ENCODE measurements at regions not wholly inside any gene's neighbourhood (a gene's known extent, or its start where the extent isn't known, plus 50 kb on each side); places are given as distances from the start of the nearest gene placed in this dataset.

GRCh38 chr3:26291840-26292239 lies 330.7 kb upstream of the LRRC3B start:
- TF ChIP-seq CTCF (IDR thresholded peaks at IDR 0.05; ENCODE audit: low read depth, low read length, missing input control) (no peak), REST (IDR thresholded peaks at IDR 0.05) (no peak), MAX (IDR thresholded peaks at IDR 0.05) (no peak), SP1 (IDR thresholded peaks at IDR 0.05) (no peak), ZBTB33 (IDR thresholded peaks at IDR 0.05) (no peak), ATF3 (IDR thresholded peaks at IDR 0.05) (no peak)

All from liver (tissue), 3 donors.